HEK293T (cell line): ENCODE measurements at regions not wholly inside any gene's neighbourhood (a gene's known extent, or its start where the extent isn't known, plus 50 kb on each side); places are given as distances from the start of the nearest gene placed in this dataset.

Experiments used
- CTCF ChIA-PET: fragments of 350-600 bp; formaldehyde crosslinking; extraction: SDS; loops from one replicate; lab custom pipeline; 2021; ENCODE audit warnings: antibody characterized with exemption, inconsistent platforms; lab: Yijun Ruan, JAX
- POLR2A ChIA-PET: fragments of 350-600 bp; formaldehyde crosslinking; extraction: SDS; loops from one replicate; lab custom pipeline; 2020; ENCODE audit warnings: antibody characterized with exemption, inconsistent platforms; lab: Yijun Ruan, JAX
- DNase-seq: peaks from one replicate; pipeline ENCODE4 v3.0.0; 2012; ENCODE audit warnings: mixed read lengths; ENCODE audit errors: extremely low spot score
- ARNT ChIP-seq: fragments of 450-650 bp; IDR thresholded peaks from 2 replicates; pipeline ENCODE4 v1.6.1; 2017; ENCODE audit warnings: mild to moderate bottlenecking
- BHLHE40 ChIP-seq: fragments of 450-650 bp; IDR thresholded peaks from 2 replicates; pipeline ENCODE4 v1.6.1; 2016; ENCODE audit warnings: mild to moderate bottlenecking, moderate library complexity, borderline replicate concordance
- CTBP1 ChIP-seq: fragments of 450-650 bp; IDR thresholded peaks from 2 replicates; pipeline ENCODE4 v1.6.1; 2016; ENCODE audit warnings: borderline replicate concordance
- ELF4 ChIP-seq: fragments of 450-650 bp; IDR thresholded peaks from 2 replicates; pipeline ENCODE4 v1.6.1; 2017; ENCODE audit warnings: antibody characterized with exemption
- FOXA1 ChIP-seq: fragments of 450-650 bp; IDR thresholded peaks from 2 replicates; pipeline ENCODE4 v1.6.1; 2016; ENCODE audit warnings: mild to moderate bottlenecking
- FOXK2 ChIP-seq: fragments of 450-650 bp; IDR thresholded peaks from 2 replicates; pipeline ENCODE4 v1.6.1; 2016; ENCODE audit warnings: mild to moderate bottlenecking
- FOXM1 ChIP-seq: fragments of 450-650 bp; IDR thresholded peaks from 2 replicates; pipeline ENCODE4 v1.6.1; 2017; ENCODE audit warnings: mild to moderate bottlenecking, borderline replicate concordance
- HDGF ChIP-seq: fragments of 450-650 bp; IDR thresholded peaks from 2 replicates; pipeline ENCODE4 v1.6.1; 2017; ENCODE audit warnings: antibody characterized with exemption, borderline replicate concordance
- L3MBTL2 ChIP-seq: fragments of 450-650 bp; conservative IDR thresholded peaks from 2 replicates; pipeline ENCODE4 v1.6.1; 2016; ENCODE audit warnings: mild to moderate bottlenecking
- LEF1 ChIP-seq: fragments of 450-650 bp; IDR thresholded peaks from 2 replicates; pipeline ENCODE4 v1.6.1; 2017; ENCODE audit warnings: mild to moderate bottlenecking, borderline replicate concordance
- NFRKB ChIP-seq: fragments of 450-650 bp; IDR thresholded peaks from 2 replicates; pipeline ENCODE4 v1.6.1; 2016; ENCODE audit warnings: mild to moderate bottlenecking, moderate library complexity
- PKNOX1 ChIP-seq: fragments of 450-650 bp; IDR thresholded peaks from 2 replicates; pipeline ENCODE4 v1.6.1; 2016
- SP1 ChIP-seq: fragments of 450-650 bp; IDR thresholded peaks from 2 replicates; pipeline ENCODE4 v1.6.1; 2017
- SUZ12 ChIP-seq: fragments of 450-650 bp; IDR thresholded peaks from 2 replicates; pipeline ENCODE4 v1.6.1; 2016; ENCODE audit warnings: mild to moderate bottlenecking
- TARDBP ChIP-seq: fragments of 450-650 bp; IDR thresholded peaks from 2 replicates; pipeline ENCODE4 v1.6.1; 2016
- ZNF384 ChIP-seq: fragments of 450-650 bp; IDR thresholded peaks from 2 replicates; pipeline ENCODE4 v1.6.1; 2016

GRCh38 chr6:48628316-48628715 is 517.3 kb upstream of the PTCHD4 start:
- TF ChIP-seq FOXM1 (no peak), TARDBP (no peak), LEF1 (no peak), ARNT (no peak), ELF4 (no peak), PKNOX1 (no peak), SP1 (no peak), NFRKB (no peak)
- DNase-seq, result no peak
- CTCF ChIA-PET, result interaction anchor here (0.7 kb wide), 1 partner anchor 781 kb away, joined by 3 read pairs; no protein-coding TSS in a partner anchor

DNA sequence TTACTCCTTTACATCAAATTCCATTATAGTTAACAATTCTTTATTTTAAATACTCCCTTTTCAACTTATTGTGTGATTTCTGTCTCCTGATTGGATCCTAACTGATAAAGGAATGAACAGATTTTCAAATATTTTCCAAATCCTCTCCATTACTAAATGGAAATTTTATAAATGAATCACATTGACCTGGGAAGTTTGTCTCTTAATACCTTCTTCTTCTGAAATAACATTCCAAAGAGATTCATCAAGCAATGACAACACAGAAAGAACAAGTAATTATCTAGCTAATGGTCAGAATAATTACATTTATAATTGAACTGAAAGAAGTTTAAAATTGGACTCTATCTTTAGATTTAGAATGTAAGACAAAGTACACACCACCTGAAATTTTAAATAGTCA is 515.4 kb upstream of the PTCHD4 start:
- TF ChIP-seq SP1, result no peak
- no peak for TF ChIP-seq LEF1
- TF ChIP-seq FOXA1, result no peak
- no peak for TF ChIP-seq FOXM1
- TF ChIP-seq SUZ12, result no peak
- TF ChIP-seq ARNT, result no peak
- TF ChIP-seq ZNF384, result no peak
- TF ChIP-seq CTBP1, result no peak
- no peak for TF ChIP-seq ELF4
- no peak for TF ChIP-seq L3MBTL2
- no peak for TF ChIP-seq HDGF
- TF ChIP-seq BHLHE40, result no peak
- TF ChIP-seq TARDBP, result no peak
- no peak for TF ChIP-seq PKNOX1
- no peak for TF ChIP-seq FOXK2
- TF ChIP-seq NFRKB, result no peak
- ChIA-PET CTCF (interaction anchor here (0.6 kb wide), 1 partner anchor 489 kb away, joined by 3 read pairs; no protein-coding TSS in a partner anchor), POLR2A (no interaction called here)
- no peak for DNase-seq

More at GRCh38 chr6:48628316-48628715, 517.3 kb upstream of the PTCHD4 start:
- POLR2A ChIA-PET, result no interaction called here

DNA sequence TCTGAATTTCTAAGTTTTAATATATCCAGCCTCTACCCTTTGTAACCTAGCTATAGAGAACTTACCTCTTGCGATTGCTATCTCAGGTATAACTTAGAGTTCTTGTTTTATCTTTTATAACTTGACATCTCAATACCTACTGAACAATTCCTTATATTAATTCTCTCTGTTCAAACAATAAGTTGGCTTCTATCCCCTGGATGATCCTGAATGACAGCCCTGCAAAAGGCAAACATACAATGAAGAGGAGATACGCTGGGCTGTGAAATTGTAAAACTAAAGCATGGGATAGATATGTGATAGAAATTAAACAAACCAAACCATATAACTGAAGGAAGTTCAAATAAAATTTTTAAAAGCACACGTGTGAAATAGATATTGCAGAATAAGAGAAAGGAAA is 513.6 kb upstream of the PTCHD4 start:
- CTCF ChIA-PET, result no interaction called here
- POLR2A ChIA-PET, result no interaction called here
- no peak for DNase-seq
- TF ChIP-seq FOXK2, result no peak
- no peak for TF ChIP-seq FOXM1
- no peak for TF ChIP-seq ARNT
- no peak for TF ChIP-seq NFRKB
- no peak for TF ChIP-seq ELF4
- no peak for TF ChIP-seq FOXA1
- TF ChIP-seq BHLHE40, result no peak
- TF ChIP-seq SP1, result no peak
- no peak for TF ChIP-seq PKNOX1
- TF ChIP-seq CTBP1, result no peak
- TF ChIP-seq L3MBTL2, result no peak
- no peak for TF ChIP-seq LEF1
- TF ChIP-seq ZNF384, result no peak
- no peak for TF ChIP-seq TARDBP
- TF ChIP-seq SUZ12, result no peak
- no peak for TF ChIP-seq HDGF

DNA sequence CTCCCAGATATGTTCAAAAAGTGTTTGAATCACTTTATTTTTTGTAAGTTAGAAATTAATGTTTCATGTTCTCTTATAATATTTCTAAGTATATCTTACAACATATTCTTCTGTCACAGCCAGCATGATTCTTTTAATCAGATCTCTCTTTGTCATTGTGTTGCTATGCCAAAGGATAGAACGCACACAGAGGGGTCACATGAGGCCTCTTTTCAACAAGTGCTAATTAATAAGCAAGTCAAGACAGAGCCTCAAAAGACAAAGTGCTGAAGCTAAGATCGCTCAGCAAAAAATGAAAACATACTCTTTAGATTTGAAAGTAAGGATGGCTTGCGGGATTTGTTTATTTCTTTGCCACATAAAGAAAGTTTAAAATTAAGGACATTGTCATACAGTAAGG is 508.8 kb upstream of the PTCHD4 start:
- no peak for DNase-seq
- CTCF ChIA-PET, result no interaction called here
- no peak for TF ChIP-seq TARDBP
- POLR2A ChIA-PET, result no interaction called here

DNA sequence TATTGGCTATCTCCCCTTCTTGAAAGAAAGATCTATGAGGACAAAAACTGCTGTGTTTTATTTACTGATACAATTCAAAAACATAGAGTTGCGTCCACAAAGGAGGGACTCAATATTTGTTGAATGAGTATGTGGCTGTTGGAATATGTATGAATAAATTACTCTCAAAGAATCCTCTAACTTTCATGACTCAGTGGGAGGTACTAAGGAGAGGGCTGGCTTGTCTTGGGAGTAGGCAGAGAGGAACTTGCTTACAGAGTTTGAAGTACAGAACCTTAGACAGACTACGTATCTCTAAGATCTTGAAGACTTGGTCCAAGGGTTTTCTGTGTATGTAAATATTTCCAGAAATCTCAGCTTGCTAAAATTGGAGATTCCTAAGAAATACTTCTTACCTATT is 504.0 kb upstream of the PTCHD4 start:
- no peak for DNase-seq
- ChIA-PET CTCF (no interaction called here), POLR2A (no interaction called here)
- no peak for TF ChIP-seq BHLHE40
- TF ChIP-seq ELF4, result no peak
- TF ChIP-seq SUZ12, result no peak
- no peak for TF ChIP-seq PKNOX1
- TF ChIP-seq LEF1, result no peak
- no peak for TF ChIP-seq FOXM1
- TF ChIP-seq SP1, result no peak
- TF ChIP-seq FOXA1, result no peak

DNA sequence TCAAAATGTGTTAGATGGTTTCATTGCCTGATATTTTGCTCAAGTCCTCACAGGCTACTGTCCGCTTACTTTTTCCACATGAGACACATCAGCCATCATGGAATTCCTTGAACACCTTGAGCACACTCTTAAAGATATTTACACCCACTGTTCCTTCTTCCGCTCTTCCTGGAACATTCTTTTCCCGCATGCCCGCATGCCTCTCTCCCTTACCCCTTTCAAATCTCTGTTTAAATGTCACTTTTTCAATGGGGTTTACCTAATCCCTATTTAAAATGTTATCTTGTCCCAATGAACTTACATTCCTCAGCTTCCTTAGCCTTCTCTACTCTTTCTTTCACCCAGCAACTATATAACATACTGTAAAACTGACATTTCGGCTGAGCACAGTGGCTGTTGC is 503.3 kb upstream of the PTCHD4 start:
- POLR2A ChIA-PET, result no interaction called here
- TF ChIP-seq ARNT (no peak), PKNOX1 (no peak), ZNF384 (no peak), FOXA1 (no peak), LEF1 (no peak), NFRKB (no peak), L3MBTL2 (no peak), TARDBP (no peak), SUZ12 (no peak), FOXM1 (no peak), CTBP1 (no peak), HDGF (no peak)
- DNase-seq, result no peak
- CTCF ChIA-PET, result no interaction called here
